ENCODE measurements at regions not wholly inside any gene's neighbourhood (a gene's known extent, or its start where the extent isn't known, plus 50 kb on each side); places are given as distances from the start of the nearest gene placed in this dataset.

DNA sequence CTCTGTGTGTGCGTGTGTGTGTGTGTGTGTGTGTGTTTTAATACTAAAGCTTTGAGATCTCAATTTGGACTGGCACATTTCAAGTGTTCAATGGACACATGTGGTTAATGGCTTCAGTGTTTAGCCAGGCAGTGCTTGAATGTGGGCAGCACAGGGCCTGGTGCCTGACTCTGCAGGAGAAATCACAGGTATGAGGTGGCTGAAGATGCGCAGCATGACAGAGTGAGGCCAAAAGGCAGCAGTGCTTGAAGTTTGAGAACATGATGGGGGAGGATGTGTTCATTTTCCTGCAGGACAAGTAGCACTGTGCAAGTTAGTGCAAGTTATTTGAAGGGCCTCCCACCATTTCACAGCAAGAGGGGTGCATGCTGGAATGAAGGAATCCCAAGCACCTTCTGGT is 620.5 kb upstream of the TBL1XR1 start:
- TF ChIP-seq, protein P1, sequence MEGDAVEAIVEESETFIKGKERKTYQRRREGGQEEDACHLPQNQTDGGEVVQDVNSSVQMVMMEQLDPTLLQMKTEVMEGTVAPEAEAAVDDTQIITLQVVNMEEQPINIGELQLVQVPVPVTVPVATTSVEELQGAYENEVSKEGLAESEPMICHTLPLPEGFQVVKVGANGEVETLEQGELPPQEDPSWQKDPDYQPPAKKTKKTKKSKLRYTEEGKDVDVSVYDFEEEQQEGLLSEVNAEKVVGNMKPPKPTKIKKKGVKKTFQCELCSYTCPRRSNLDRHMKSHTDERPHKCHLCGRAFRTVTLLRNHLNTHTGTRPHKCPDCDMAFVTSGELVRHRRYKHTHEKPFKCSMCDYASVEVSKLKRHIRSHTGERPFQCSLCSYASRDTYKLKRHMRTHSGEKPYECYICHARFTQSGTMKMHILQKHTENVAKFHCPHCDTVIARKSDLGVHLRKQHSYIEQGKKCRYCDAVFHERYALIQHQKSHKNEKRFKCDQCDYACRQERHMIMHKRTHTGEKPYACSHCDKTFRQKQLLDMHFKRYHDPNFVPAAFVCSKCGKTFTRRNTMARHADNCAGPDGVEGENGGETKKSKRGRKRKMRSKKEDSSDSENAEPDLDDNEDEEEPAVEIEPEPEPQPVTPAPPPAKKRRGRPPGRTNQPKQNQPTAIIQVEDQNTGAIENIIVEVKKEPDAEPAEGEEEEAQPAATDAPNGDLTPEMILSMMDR (conservative IDR thresholded peaks at IDR 0.05) = no peak
- no peak for TF ChIP-seq ZFX (IDR thresholded peaks at IDR 0.05)

All from C4-2B (cell line).